22Rv1 (cell line): ENCODE measurements at regions not wholly inside any gene's neighbourhood (a gene's known extent, or its start where the extent isn't known, plus 50 kb on each side); places are given as distances from the start of the nearest gene placed in this dataset.

Source experiments
- H3K27ac ChIP-seq: fragments of 450-650 bp; 2 replicates; pipeline ENCODE4 v1.5.1; 2017
- CTCF ChIP-seq: fragments of 450-650 bp; IDR thresholded peaks from 2 replicates; pipeline ENCODE4 v1.5.1; 2017; ENCODE audit warnings: mild to moderate bottlenecking
- ZFX ChIP-seq: fragments of 450-650 bp; IDR thresholded peaks from 2 replicates; pipeline ENCODE4 v1.6.1; 2017; ENCODE audit warnings: antibody characterized with exemption, borderline replicate concordance

DNA sequence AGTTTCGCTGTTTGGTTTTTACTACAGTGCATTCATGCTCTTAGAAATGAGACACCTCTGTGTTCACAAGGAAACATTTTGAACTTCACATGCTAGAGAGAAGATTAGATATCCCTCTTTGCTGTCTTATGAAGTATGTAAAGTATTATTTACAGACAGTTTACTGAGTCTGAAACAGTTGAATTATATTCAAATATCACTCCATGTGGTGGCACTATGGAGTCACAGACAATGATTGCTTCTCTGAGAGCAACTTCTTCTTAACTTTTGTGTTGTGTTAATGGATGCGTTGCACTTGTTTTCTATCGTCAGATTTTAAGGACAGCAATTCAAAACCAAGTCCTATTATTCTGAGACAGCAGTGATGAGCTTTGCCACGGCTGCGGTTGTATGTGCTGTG lies 823.6 kb downstream of the GALR1 start:
- TF ChIP-seq CTCF (peak; percentile 21), ZFX (no peak)

DNA sequence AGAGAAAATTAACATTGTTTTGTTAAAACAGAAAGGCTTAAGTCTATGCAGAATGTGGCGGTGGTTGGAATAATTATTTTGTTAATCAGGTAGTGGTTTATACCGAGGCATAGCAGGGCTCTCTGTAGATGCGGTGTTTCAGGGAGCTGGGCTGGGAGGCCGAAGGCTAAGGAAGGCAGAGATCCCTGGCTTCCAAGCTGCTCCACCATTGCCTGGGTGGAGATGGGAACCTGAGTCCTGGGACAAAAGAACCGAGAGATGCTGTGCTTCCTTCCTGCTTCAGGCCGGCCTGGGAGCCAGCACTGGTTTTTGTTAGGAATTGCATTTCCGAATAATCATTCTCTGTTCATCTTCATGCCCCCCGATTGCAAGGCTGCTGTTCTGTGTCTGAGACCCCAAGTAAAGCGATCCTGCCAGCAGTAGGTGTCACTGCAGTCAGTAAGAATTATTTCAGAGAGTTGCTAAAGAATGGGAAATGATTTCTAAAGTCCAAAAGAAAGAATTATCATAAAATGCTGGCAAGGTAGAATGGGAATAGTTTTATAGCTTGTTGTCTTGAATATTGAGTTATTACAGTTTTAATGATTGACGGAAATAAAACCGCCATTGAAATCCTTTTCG lies 824.9 kb downstream of the GALR1 start:
- H3K27ac ChIP-seq = no peak overlapping the region
- no peak for TF ChIP-seq ZFX

More for the DNA sequence above, 823.6 kb downstream of the GALR1 start:
- H3K27ac ChIP-seq = no peak overlapping the region

GRCh38 chr18:78080081-78080480 lies 830.4 kb downstream of the GALR1 start:
- TF ChIP-seq CTCF (no peak), ZFX (no peak)
- no peak overlapping the region for H3K27ac ChIP-seq

GRCh38 chr18:78080761-78081160 lies 831.1 kb downstream of the GALR1 start:
- no peak overlapping the region for H3K27ac ChIP-seq
- no peak for TF ChIP-seq ZFX
- TF ChIP-seq CTCF = no peak

DNA sequence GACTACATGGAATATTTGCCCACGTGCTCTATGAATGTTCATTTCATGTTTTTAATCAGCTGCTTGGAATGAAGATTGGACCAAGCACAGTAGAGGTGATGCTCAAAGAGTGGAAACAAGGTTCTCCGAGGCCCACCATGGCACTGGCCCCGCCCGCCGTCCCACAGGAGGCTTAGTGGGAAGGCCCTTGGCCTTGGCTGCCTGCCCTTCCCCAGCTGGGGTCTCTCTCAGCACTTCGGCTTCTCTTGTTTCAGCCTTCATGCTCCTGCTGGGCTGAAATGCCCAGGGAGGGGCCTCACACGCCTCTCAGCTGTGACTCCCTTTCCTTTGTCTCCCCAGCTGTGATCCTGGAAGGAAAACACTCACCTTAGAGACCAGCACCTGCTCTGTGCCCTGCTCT lies 833.2 kb downstream of the GALR1 start:
- TF ChIP-seq ZFX (no peak), CTCF (no peak)
- no peak overlapping the region for H3K27ac ChIP-seq

GRCh38 chr18:78085241-78086185 lies 835.9 kb downstream of the GALR1 start:
- H3K27ac ChIP-seq = no peak overlapping the region
- no peak for TF ChIP-seq CTCF

GRCh38 chr18:78086931-78087330 lies 837.3 kb downstream of the GALR1 start:
- TF ChIP-seq ZFX (no peak), CTCF (no peak)
- H3K27ac ChIP-seq = no peak overlapping the region
